RWPE2 (cell line): ENCODE measurements at regions not wholly inside any gene's neighbourhood (a gene's known extent, or its start where the extent isn't known, plus 50 kb on each side); places are given as distances from the start of the nearest gene placed in this dataset.
"Not testable (repeated sequence)": the region's sequence is repeated elsewhere in the genome, so short reads cannot be mapped to it uniquely, and the experiment has no call there.

Source experiments
- ATAC-seq: fragments of 200-7000 bp; cut with Tn5 transposase; 3 replicates; pipeline ENCODE4 v1.9.1; 2021; ENCODE audit warnings: low read depth
- DNase-seq: peaks from one replicate; pipeline ENCODE4 v3.0.0-alpha.2; 2020; ENCODE audit warnings: low spot score
- H3K27ac ChIP-seq: fragments of 450-650 bp; 2 replicates; pipeline ENCODE4 v1.5.1; 2017; ENCODE audit warnings: mild to moderate bottlenecking; ENCODE audit not compliant: poor library complexity, severe bottlenecking
- H3K27me3 ChIP-seq: fragments of 250-450 bp; sonication (Bioruptor Pico); 2 replicates; pipeline ENCODE4 v1.5.1; 2021; ENCODE audit warnings: mild to moderate bottlenecking, moderate library complexity; ENCODE audit not compliant: insufficient read depth, poor library complexity, severe bottlenecking
- H3K36me3 ChIP-seq: fragments of 250-450 bp; sonication (Bioruptor Pico); 2 replicates; pipeline ENCODE4 v1.5.1; 2020; ENCODE audit warnings: low read depth, mild to moderate bottlenecking, moderate library complexity
- H3K4me1 ChIP-seq: fragments of 250-450 bp; sonication (Bioruptor Pico); 2 replicates; pipeline ENCODE4 v1.5.1; 2021; ENCODE audit warnings: mild to moderate bottlenecking, moderate library complexity; ENCODE audit not compliant: insufficient read depth, poor library complexity, severe bottlenecking
- H3K4me3 ChIP-seq: fragments of 250-450 bp; sonication (Bioruptor Pico); 2 replicates; pipeline ENCODE4 v1.5.1; 2021; ENCODE audit warnings: mild to moderate bottlenecking, moderate library complexity; ENCODE audit not compliant: severe bottlenecking
- H3K9me3 ChIP-seq: fragments of 250-450 bp; sonication (Bioruptor Pico); 2 replicates; pipeline ENCODE4 v1.5.1; 2021; ENCODE audit warnings: mild to moderate bottlenecking, moderate library complexity; ENCODE audit not compliant: severe bottlenecking
- CTCF ChIP-seq: fragments of 450-650 bp; IDR thresholded peaks from one replicate; pipeline ENCODE4 v1.5.1; 2017; ENCODE audit warnings: mild to moderate bottlenecking, moderate library complexity; ENCODE audit not compliant: poor library complexity, severe bottlenecking

GRCh38 chr3:124346487-124346886 lies 354.6 kb upstream of the ROPN1 start:
- ATAC-seq (no peak), DNase-seq (no peak)
- Histone ChIP-seq H3K4me3 (no peak overlapping the region), H3K27ac (no peak overlapping the region), H3K27me3 (peaks cover 30% of the 10 kb centered on the region), H3K4me1 (no peaks in the 10 kb centered on the region), H3K36me3 (no peaks in the 10 kb centered on the region), H3K9me3 (no peaks in the 10 kb centered on the region)
- TF ChIP-seq CTCF, result no peak

- Histone ChIP-seq H3K36me3 (no peaks in the 10 kb centered on the region), H3K27ac (no peak overlapping the region), H3K4me3 (no peak overlapping the region), H3K9me3 (no peaks in the 10 kb centered on the region), H3K4me1 (no peaks in the 10 kb centered on the region), H3K27me3 (peaks cover 26% of the 10 kb centered on the region)
- no peak for ATAC-seq
- no peak for DNase-seq
- no peak for TF ChIP-seq CTCF
Measured at GRCh38 chr3:124347418-124347817, 355.5 kb upstream of the ROPN1 start.

- H3K27me3 ChIP-seq, result peaks cover 25% of the 10 kb centered on the region
- not testable (repeated sequence) for H3K27ac ChIP-seq
Measured at GRCh38 chr3:124348555-124348954, 356.6 kb upstream of the ROPN1 start.

GRCh38 chr3:124351430-124352148 lies 359.7 kb upstream of the ROPN1 start:
- Histone ChIP-seq H3K9me3 (no peaks in the 10 kb centered on the region), H3K27me3 (peaks cover 18% of the 10 kb centered on the region), H3K27ac (no peak overlapping the region), H3K36me3 (no peaks in the 10 kb centered on the region), H3K4me1 (no peaks in the 10 kb centered on the region), H3K4me3 (no peak overlapping the region)
- TF ChIP-seq CTCF, result peak; percentile 77
- peak; percentile 45; the same call in 1 of the 3 replicates for ATAC-seq
- no peak for DNase-seq

More at GRCh38 chr3:124348555-124348954, 356.6 kb upstream of the ROPN1 start:
- not testable (repeated sequence) for H3K4me3 ChIP-seq, DNase-seq, H3K36me3 ChIP-seq, ATAC-seq, H3K9me3 ChIP-seq, H3K4me1 ChIP-seq

GRCh38 chr3:124352149-124352539 lies 360.2 kb upstream of the ROPN1 start:
- TF ChIP-seq CTCF, result no peak
- Histone ChIP-seq H3K36me3 (no peaks in the 10 kb centered on the region), H3K4me3 (no peak overlapping the region), H3K27ac (no peak overlapping the region), H3K27me3 (peaks cover 18% of the 10 kb centered on the region), H3K9me3 (no peaks in the 10 kb centered on the region), H3K4me1 (no peaks in the 10 kb centered on the region)
- DNase-seq (no peak), ATAC-seq (no peak)
